ENCODE measurements at regions not wholly inside any gene's neighbourhood (a gene's known extent, or its start where the extent isn't known, plus 50 kb on each side); places are given as distances from the start of the nearest gene placed in this dataset.
A peak's percentile ranks its signal among the peaks of the same experiment; 100 is the strongest.

- DNase-seq (peak; percentile 79 to 98 (median 92)), ATAC-seq (ENCODE audit: poor library complexity) (peak; percentile 88)
- intact Hi-C loops (cut with DNase I, micrococcal nuclease), result loop anchor here (1.0 to 10.0 kb wide), 10 partner anchors 10 to 411 kb away; no protein-coding TSS in a partner anchor
- H3K27ac Mint-ChIP-seq, result peak overlapping the region; percentile 86
- H3K9me3 ChIP-seq (ENCODE audit: control insufficient read depth in 1 of 2, insufficient read depth in 1 of 2, low read length in 2 of 2), result peaks cover 0 to under 1% of the 10 kb centered on the region in 2 experiments
- H3K27me3 ChIP-seq (ENCODE audit: control insufficient read depth in 1 of 2, insufficient read depth in 2 of 2, low read length in 2 of 2), result no peaks in the 10 kb centered on the region
- peak overlapping the region; percentile 43 for H3K4me3 ChIP-seq (ENCODE audit: low read length)
- CTCF ChIA-PET, result interaction anchor here (0.6 to 2.7 kb wide), 31 partner anchors 9 to 440 kb away, joined by 3 to 36 read pairs (median 4); no protein-coding TSS in a partner anchor
- H3K4me1 ChIP-seq (ENCODE audit: insufficient read depth, low read length), result peaks cover 31% of the 10 kb centered on the region
- H3K27ac ChIP-seq (ENCODE audit: low read depth in 1 of 2, low read length in 2 of 2), result peak overlapping the region; percentile 59 to 60
- H3K27me3 Mint-ChIP-seq, result no peaks in the 10 kb centered on the region
- POLR2A ChIA-PET, result interaction anchor here (0.6 to 3.4 kb wide), 26 partner anchors 9 to 456 kb away, joined by 3 to 34 read pairs (median 4); no protein-coding TSS in a partner anchor
- peak overlapping the region; percentile 88 for H3K4me3 Mint-ChIP-seq
- TF ChIP-seq, protein P1, sequence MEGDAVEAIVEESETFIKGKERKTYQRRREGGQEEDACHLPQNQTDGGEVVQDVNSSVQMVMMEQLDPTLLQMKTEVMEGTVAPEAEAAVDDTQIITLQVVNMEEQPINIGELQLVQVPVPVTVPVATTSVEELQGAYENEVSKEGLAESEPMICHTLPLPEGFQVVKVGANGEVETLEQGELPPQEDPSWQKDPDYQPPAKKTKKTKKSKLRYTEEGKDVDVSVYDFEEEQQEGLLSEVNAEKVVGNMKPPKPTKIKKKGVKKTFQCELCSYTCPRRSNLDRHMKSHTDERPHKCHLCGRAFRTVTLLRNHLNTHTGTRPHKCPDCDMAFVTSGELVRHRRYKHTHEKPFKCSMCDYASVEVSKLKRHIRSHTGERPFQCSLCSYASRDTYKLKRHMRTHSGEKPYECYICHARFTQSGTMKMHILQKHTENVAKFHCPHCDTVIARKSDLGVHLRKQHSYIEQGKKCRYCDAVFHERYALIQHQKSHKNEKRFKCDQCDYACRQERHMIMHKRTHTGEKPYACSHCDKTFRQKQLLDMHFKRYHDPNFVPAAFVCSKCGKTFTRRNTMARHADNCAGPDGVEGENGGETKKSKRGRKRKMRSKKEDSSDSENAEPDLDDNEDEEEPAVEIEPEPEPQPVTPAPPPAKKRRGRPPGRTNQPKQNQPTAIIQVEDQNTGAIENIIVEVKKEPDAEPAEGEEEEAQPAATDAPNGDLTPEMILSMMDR (IDR thresholded peaks at IDR 0.05), result peak; percentile 99
- peaks cover 68% of the 10 kb centered on the region for H3K4me1 Mint-ChIP-seq (ENCODE audit: low read depth)
- H3K36me3 Mint-ChIP-seq (ENCODE audit: low read depth), result no peaks in the 10 kb centered on the region
- H3K9me3 Mint-ChIP-seq, result no peaks in the 10 kb centered on the region
- H3K36me3 ChIP-seq (ENCODE audit: insufficient read depth, low read length), result no peaks in the 10 kb centered on the region
Measured at GRCh38 chr4:38319456-38320342, 344.3 kb upstream of the KLF3 start.

DNA sequence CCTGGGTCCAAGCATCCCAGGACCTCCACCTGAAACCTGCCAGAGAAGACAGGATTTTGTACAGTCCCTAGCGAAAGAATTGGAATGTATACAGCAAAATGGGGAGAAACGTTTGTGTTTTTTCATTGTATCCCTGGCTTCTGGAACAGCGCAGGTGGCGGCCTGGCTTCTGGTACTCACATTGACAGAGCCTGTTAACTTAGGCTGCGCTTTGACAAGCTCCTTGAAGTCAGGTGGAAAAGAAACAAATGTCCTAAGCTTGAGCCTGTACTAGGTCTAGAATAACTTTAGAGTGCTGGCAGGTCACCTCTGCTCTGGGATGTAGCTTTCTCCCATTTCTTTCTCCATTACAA is 343.7 kb upstream of the KLF3 start:
- Mint-ChIP-seq H3K27ac (peak overlapping the region; percentile 86), H3K36me3 (ENCODE audit: low read depth) (no peaks in the 10 kb centered on the region), H3K9me3 (no peaks in the 10 kb centered on the region), H3K4me3 (peak overlapping the region; percentile 88), H3K27me3 (no peaks in the 10 kb centered on the region), H3K4me1 (ENCODE audit: low read depth) (peaks cover 68% of the 10 kb centered on the region)
- Histone ChIP-seq H3K4me3 (ENCODE audit: low read length) (no peak overlapping the region), H3K9me3 (ENCODE audit: control insufficient read depth in 1 of 2, insufficient read depth in 1 of 2, low read length in 2 of 2) (peaks cover 0 to 6% of the 10 kb centered on the region in 2 experiments), H3K27me3 (ENCODE audit: control insufficient read depth in 1 of 2, insufficient read depth in 2 of 2, low read length in 2 of 2) (no peaks in the 10 kb centered on the region), H3K27ac (ENCODE audit: low read depth in 1 of 2, low read length in 2 of 2) (peak overlapping the region in 1 of 2 donors; percentile 16), H3K4me1 (ENCODE audit: insufficient read depth, low read length) (peaks cover 37% of the 10 kb centered on the region), H3K36me3 (ENCODE audit: insufficient read depth, low read length) (no peaks in the 10 kb centered on the region)
- no peak for ATAC-seq (ENCODE audit: poor library complexity)
- ChIA-PET CTCF (interaction anchor here (0.6 to 2.7 kb wide), 16 partner anchors 10 to 439 kb away, joined by 3 to 36 read pairs (median 6); no protein-coding TSS in a partner anchor), POLR2A (interaction anchor here (0.6 to 3.4 kb wide), 17 partner anchors 9 to 411 kb away, joined by 3 to 34 read pairs (median 6); no protein-coding TSS in a partner anchor)
- DNase-seq, result no peak
- TF ChIP-seq, protein P1 (IDR thresholded peaks at IDR 0.05), result no peak
- intact Hi-C loops (cut with DNase I, micrococcal nuclease), result loop anchor here (1.0 to 5.0 kb wide), 7 partner anchors 9 to 410 kb away; no protein-coding TSS in a partner anchor

DNA sequence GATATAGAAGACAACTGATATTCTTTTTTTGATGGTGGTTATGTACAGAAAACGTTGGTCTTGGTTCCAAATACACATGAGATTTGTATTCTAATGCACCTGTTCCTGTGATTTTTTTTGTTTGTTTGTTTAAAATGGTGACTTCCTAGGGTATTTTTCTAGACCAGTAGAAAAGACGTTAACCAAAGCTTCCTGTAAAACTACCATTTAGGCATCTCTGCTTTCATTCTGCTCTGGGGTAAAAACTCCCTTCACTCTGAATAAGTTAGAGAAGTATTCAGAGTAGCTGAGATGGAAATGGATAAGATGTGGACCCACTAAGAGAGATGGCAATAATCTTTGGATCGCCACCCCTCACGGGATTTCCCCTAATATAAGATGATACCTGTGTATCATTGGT is 343.2 kb upstream of the KLF3 start:
- Histone ChIP-seq H3K27me3 (ENCODE audit: control insufficient read depth in 1 of 2, insufficient read depth in 2 of 2, low read length in 2 of 2) (no peaks in the 10 kb centered on the region), H3K36me3 (ENCODE audit: insufficient read depth, low read length) (no peaks in the 10 kb centered on the region), H3K4me1 (ENCODE audit: insufficient read depth, low read length) (peaks cover 42% of the 10 kb centered on the region), H3K27ac (ENCODE audit: low read depth in 1 of 2, low read length in 2 of 2) (no peak overlapping the region), H3K9me3 (ENCODE audit: control insufficient read depth in 1 of 2, insufficient read depth in 1 of 2, low read length in 2 of 2) (peaks cover 0 to 7% of the 10 kb centered on the region in 2 experiments), H3K4me3 (ENCODE audit: low read length) (no peak overlapping the region)
- Mint-ChIP-seq H3K4me3 (peak overlapping the region; percentile 32), H3K27ac (peak overlapping the region; percentile 86), H3K4me1 (ENCODE audit: low read depth) (peaks cover 71% of the 10 kb centered on the region), H3K9me3 (no peaks in the 10 kb centered on the region), H3K36me3 (ENCODE audit: low read depth) (no peaks in the 10 kb centered on the region), H3K27me3 (no peaks in the 10 kb centered on the region)
- TF ChIP-seq, protein P1 (IDR thresholded peaks at IDR 0.05), result no peak
- ChIA-PET POLR2A (interaction anchor here (0.7 to 3.4 kb wide), 8 partner anchors 8 to 371 kb away, joined by 3 to 34 read pairs (median 6); no protein-coding TSS in a partner anchor), CTCF (interaction anchor here (0.6 to 2.7 kb wide), 10 partner anchors 10 to 439 kb away, joined by 3 to 36 read pairs (median 11); no protein-coding TSS in a partner anchor)
- no peak for ATAC-seq (ENCODE audit: poor library complexity)
- intact Hi-C loops (cut with DNase I, micrococcal nuclease), result loop anchor here (1.0 to 5.0 kb wide), 7 partner anchors 8 to 410 kb away; no protein-coding TSS in a partner anchor
- peak in 1 of 14 experiments; percentile 30 for DNase-seq
